Neural cell (in vitro differentiated cells): ENCODE measurements at regions not wholly inside any gene's neighbourhood (a gene's known extent, or its start where the extent isn't known, plus 50 kb on each side); places are given as distances from the start of the nearest gene placed in this dataset.

ENCODE experiments used
- H2AFZ ChIP-seq: fragments of 200-600, 300-800 bp; sonication (generic), shearing (Covaris generic); 2 replicates; pipeline ENCODE4 v1.6.0; 2014; ENCODE audit warnings: low read depth, mild to moderate bottlenecking, antibody characterized with exemption, low read length, moderate library complexity
- H3F3A ChIP-seq: fragments of 200-600 bp; shearing (Covaris generic); 2 replicates; pipeline ENCODE4 v1.6.1; 2016; ENCODE audit warnings: mild to moderate bottlenecking, moderate library complexity, mixed read lengths, antibody characterized with exemption, low read length; ENCODE audit not compliant: insufficient read depth, poor library complexity, severe bottlenecking
- H3K27ac ChIP-seq: fragments of 200-600, 300-800 bp; sonication (generic), shearing (Covaris generic); 2 replicates; pipeline ENCODE4 v1.5.1; 2014; ENCODE audit warnings: mild to moderate bottlenecking, low read length, moderate library complexity
- H3K27me3 ChIP-seq: fragments of 300-800, 200-600 bp; sonication (generic), shearing (Covaris generic); 2 replicates; pipeline ENCODE4 v1.6.0; 2014; ENCODE audit warnings: mild to moderate bottlenecking, low read depth, low read length, moderate library complexity; ENCODE audit not compliant: insufficient read depth
- H3K36me3 ChIP-seq: fragments of 300-800, 200-600 bp; sonication (generic), shearing (Covaris generic); 2 replicates; pipeline ENCODE4 v1.5.1; 2014; ENCODE audit warnings: mild to moderate bottlenecking, antibody characterized with exemption, low read length, moderate library complexity; ENCODE audit not compliant: insufficient read depth
- H3K4me2 ChIP-seq: fragments of 300-800, 200-600 bp; sonication (generic), shearing (Covaris generic); 2 replicates; pipeline ENCODE4 v1.6.0; 2014; ENCODE audit warnings: mild to moderate bottlenecking, low read length
- H3K4me3 ChIP-seq: fragments of 300-800, 200-600 bp; sonication (generic), shearing (Covaris generic); 2 replicates; pipeline ENCODE4 v1.5.1; 2014; ENCODE audit warnings: mild to moderate bottlenecking, low read length, moderate library complexity
- H3K79me2 ChIP-seq: fragments of 200-600 bp; shearing (Covaris generic); replicated peaks from 2 replicates; pipeline ENCODE4 v1.6.0; 2014; ENCODE audit warnings: mild to moderate bottlenecking, low read length, moderate library complexity; ENCODE audit not compliant: insufficient read depth
- H3K9ac ChIP-seq: fragments of 300-800, 200-600 bp; sonication (generic), shearing (Covaris generic); 2 replicates; pipeline ENCODE4 v1.6.1; 2016; ENCODE audit warnings: mild to moderate bottlenecking, low read length, mixed read lengths
- H3K9me2 ChIP-seq: fragments of 200-600 bp; shearing (Covaris generic); 2 replicates; pipeline ENCODE4 v1.6.1; 2016; ENCODE audit warnings: mild to moderate bottlenecking, low read length, mixed read lengths; ENCODE audit not compliant: insufficient read depth
- H3K9me3 ChIP-seq: fragments of 200-600, 300-800 bp; sonication (generic), shearing (Covaris generic); 2 replicates; pipeline ENCODE4 v1.6.1; 2016; ENCODE audit warnings: mild to moderate bottlenecking, mixed run types, low read length, moderate library complexity, mixed read lengths
- H4K20me1 ChIP-seq: fragments of 200-600 bp; shearing (Covaris generic); 2 replicates; pipeline ENCODE4 v1.6.1; 2016; ENCODE audit warnings: mild to moderate bottlenecking, mixed run types; ENCODE audit not compliant: insufficient read depth
- EP300 ChIP-seq: fragments of 450-650 bp; conservative IDR thresholded peaks from 2 replicates; pipeline ENCODE4 v1.6.1; 2014; ENCODE audit warnings: antibody characterized with exemption, mild to moderate bottlenecking, moderate library complexity; ENCODE audit not compliant: poor library complexity, severe bottlenecking
- EZH2 ChIP-seq: fragments of 200-600, 300-800 bp; shearing (Covaris generic), sonication (generic); IDR thresholded peaks from 2 replicates; pipeline ENCODE4 v1.6.1; 2014; ENCODE audit warnings: antibody characterized with exemption, low read length, borderline replicate concordance, mild to moderate bottlenecking; ENCODE audit not compliant: insufficient read depth, poor library complexity, severe bottlenecking
- MXI1 ChIP-seq: fragments of 450-650 bp; conservative IDR thresholded peaks from 2 replicates; pipeline ENCODE4 v1.6.1; 2014; ENCODE audit warnings: antibody characterized with exemption, mild to moderate bottlenecking; ENCODE audit not compliant: poor library complexity, severe bottlenecking
- POLR2AphosphoS5 ChIP-seq: IDR thresholded peaks from 2 replicates; pipeline ENCODE4 v1.6.1; 2012
- RAD21 ChIP-seq: fragments of 450-650 bp; conservative IDR thresholded peaks from 2 replicates; pipeline ENCODE4 v1.6.1; 2014; ENCODE audit warnings: antibody characterized with exemption, mild to moderate bottlenecking, moderate library complexity
- SMC3 ChIP-seq: fragments of 450-650 bp; conservative IDR thresholded peaks from 2 replicates; pipeline ENCODE4 v1.6.1; 2014; ENCODE audit warnings: antibody characterized with exemption, mild to moderate bottlenecking, moderate library complexity; ENCODE audit not compliant: poor library complexity
- TAF1 ChIP-seq: IDR thresholded peaks from 2 replicates; pipeline ENCODE4 v1.6.1; 2012; ENCODE audit warnings: low read depth
- TF ChIP-seq, protein P1 (sequence below): IDR thresholded peaks from 2 replicates; pipeline ENCODE4 v1.6.1; 2012; ENCODE audit warnings: borderline replicate concordance
- TF ChIP-seq, protein P2 (sequence below): fragments of 450-650 bp; IDR thresholded peaks from 2 replicates; pipeline ENCODE4 v1.5.1; 2014; ENCODE audit warnings: antibody characterized with exemption, mild to moderate bottlenecking, moderate library complexity; ENCODE audit not compliant: poor library complexity, severe bottlenecking

DNA sequence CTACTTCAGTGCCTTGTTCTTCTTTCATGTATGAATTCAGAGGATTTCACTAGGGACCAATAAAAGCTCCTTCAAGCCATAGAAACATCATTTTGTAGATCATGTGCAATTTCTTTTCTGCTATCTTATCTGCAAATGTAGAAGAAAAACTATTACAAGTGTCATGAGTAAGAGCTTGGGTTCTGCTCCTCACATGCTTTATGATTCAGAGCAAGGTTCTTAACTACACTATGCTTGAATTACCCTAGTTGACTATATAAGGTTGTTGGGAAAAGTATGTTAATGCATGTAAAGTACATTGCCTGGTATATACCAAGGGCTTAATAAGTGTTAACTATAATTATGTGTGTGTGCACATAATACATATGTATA, 91.4 kb upstream of the S1PR1 start:
- Histone ChIP-seq H3K4me3 (no peak overlapping the region), H3K27ac (no peak overlapping the region), H3K27me3 (no peaks in the 10 kb centered on the region), H3K4me2 (no peak overlapping the region), H3K9ac (no peak overlapping the region), H3K9me2 (no peaks in the 10 kb centered on the region), H2AFZ (no peak overlapping the region), H4K20me1 (no peaks in the 10 kb centered on the region), H3K79me2 (no peaks in the 10 kb centered on the region), H3K9me3 (no peaks in the 10 kb centered on the region), H3K36me3 (no peaks in the 10 kb centered on the region), H3F3A (no peaks in the 10 kb centered on the region)
- no peak for TF ChIP-seq POLR2AphosphoS5
- TF ChIP-seq MXI1 = no peak

DNA sequence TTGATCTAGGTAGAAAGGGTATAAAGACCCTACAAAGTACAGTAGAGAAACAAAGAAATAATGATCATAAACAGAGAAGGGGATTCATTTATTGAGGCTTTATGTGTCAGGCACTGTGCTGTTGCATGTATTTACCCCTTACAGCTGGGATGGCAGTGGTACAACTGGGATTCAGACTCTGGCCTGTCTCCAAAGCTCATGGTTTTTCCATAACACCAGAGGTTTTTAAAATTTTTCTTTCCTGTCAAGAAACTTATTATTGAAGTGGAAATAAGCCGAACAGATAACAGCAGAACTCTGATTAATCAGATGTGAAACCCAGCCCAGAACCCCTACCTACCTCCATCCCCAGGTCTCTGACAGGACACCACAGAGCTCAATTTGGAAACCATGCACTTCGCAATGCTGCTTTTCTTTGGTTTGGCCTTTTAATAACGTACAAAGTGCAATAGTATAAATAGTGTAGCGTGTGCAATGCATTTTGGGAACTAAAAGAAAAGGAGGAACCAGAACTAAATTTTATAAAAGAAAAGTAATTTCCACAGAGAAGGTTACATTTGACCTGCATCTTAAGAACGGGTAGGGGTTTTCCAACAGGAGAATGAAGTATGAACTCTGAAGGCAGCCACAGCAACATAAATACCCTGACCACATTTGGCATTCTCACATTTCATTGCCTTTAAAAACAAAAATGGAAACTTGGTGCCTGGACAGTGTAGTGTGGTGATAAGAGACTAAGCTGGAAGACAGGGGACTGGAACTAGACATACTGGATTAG, 92.0 kb upstream of the S1PR1 start:
- Histone ChIP-seq H3K4me2 (no peak overlapping the region), H3K79me2 (no peaks in the 10 kb centered on the region), H3K9me2 (no peaks in the 10 kb centered on the region), H3K27ac (no peak overlapping the region), H4K20me1 (no peaks in the 10 kb centered on the region), H3K9me3 (no peaks in the 10 kb centered on the region), H3K27me3 (no peaks in the 10 kb centered on the region), H2AFZ (no peak overlapping the region), H3K36me3 (no peaks in the 10 kb centered on the region), H3F3A (no peaks in the 10 kb centered on the region), H3K9ac (no peak overlapping the region), H3K4me3 (no peak overlapping the region)
- TF ChIP-seq EZH2 (no peak), TAF1 (no peak), EP300 (no peak), RAD21 (no peak), POLR2AphosphoS5 (no peak), SMC3 (no peak), MXI1 (no peak)
- TF ChIP-seq, protein P1, sequence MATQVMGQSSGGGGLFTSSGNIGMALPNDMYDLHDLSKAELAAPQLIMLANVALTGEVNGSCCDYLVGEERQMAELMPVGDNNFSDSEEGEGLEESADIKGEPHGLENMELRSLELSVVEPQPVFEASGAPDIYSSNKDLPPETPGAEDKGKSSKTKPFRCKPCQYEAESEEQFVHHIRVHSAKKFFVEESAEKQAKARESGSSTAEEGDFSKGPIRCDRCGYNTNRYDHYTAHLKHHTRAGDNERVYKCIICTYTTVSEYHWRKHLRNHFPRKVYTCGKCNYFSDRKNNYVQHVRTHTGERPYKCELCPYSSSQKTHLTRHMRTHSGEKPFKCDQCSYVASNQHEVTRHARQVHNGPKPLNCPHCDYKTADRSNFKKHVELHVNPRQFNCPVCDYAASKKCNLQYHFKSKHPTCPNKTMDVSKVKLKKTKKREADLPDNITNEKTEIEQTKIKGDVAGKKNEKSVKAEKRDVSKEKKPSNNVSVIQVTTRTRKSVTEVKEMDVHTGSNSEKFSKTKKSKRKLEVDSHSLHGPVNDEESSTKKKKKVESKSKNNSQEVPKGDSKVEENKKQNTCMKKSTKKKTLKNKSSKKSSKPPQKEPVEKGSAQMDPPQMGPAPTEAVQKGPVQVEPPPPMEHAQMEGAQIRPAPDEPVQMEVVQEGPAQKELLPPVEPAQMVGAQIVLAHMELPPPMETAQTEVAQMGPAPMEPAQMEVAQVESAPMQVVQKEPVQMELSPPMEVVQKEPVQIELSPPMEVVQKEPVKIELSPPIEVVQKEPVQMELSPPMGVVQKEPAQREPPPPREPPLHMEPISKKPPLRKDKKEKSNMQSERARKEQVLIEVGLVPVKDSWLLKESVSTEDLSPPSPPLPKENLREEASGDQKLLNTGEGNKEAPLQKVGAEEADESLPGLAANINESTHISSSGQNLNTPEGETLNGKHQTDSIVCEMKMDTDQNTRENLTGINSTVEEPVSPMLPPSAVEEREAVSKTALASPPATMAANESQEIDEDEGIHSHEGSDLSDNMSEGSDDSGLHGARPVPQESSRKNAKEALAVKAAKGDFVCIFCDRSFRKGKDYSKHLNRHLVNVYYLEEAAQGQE = no peak
- TF ChIP-seq, protein P2, sequence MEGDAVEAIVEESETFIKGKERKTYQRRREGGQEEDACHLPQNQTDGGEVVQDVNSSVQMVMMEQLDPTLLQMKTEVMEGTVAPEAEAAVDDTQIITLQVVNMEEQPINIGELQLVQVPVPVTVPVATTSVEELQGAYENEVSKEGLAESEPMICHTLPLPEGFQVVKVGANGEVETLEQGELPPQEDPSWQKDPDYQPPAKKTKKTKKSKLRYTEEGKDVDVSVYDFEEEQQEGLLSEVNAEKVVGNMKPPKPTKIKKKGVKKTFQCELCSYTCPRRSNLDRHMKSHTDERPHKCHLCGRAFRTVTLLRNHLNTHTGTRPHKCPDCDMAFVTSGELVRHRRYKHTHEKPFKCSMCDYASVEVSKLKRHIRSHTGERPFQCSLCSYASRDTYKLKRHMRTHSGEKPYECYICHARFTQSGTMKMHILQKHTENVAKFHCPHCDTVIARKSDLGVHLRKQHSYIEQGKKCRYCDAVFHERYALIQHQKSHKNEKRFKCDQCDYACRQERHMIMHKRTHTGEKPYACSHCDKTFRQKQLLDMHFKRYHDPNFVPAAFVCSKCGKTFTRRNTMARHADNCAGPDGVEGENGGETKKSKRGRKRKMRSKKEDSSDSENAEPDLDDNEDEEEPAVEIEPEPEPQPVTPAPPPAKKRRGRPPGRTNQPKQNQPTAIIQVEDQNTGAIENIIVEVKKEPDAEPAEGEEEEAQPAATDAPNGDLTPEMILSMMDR = no peak
